Prostate gland (tissue), 2 donors: ENCODE measurements at regions not wholly inside any gene's neighbourhood (a gene's known extent, or its start where the extent isn't known, plus 50 kb on each side); places are given as distances from the start of the nearest gene placed in this dataset.

Source experiments
- DNase-seq: peaks from one replicate; pipeline ENCODE4 v3.0.0-alpha.2; 2019; ENCODE audit warnings: low spot score
- H3K27ac ChIP-seq, 2 donors: fragments of 200-600 bp; sonication (generic); 2 replicates each; pipeline ENCODE4 v1.5.1; 2017 to 2019
- H3K27me3 ChIP-seq: fragments of 200-600 bp; sonication (generic); replicated peaks from 2 replicates; pipeline ENCODE4 v1.5.1; 2019; ENCODE audit not compliant: insufficient read depth
- H3K36me3 ChIP-seq, 2 donors: fragments of 200-600 bp; sonication (generic); 1 replicate in 1 of 2; 2 replicates in 1 of 2; pipeline versions ENCODE4 v1.5.1 to v1.8.1; 2017 to 2019
- H3K4me1 ChIP-seq: fragments of 200-600 bp; sonication (generic); replicated peaks from 2 replicates; pipeline ENCODE4 v1.5.1; 2019
- H3K4me3 ChIP-seq, 2 donors: fragments of 200-600 bp; sonication (generic); 2 replicates each; pipeline ENCODE4 v1.5.1; 2017 to 2019
- H3K9me3 ChIP-seq: fragments of 200-600 bp; sonication (generic); 2 replicates; pipeline ENCODE4 v1.5.1; 2017
- POLR2A ChIP-seq: fragments of 450-650 bp; IDR thresholded peaks from one replicate; pipeline ENCODE4 v1.6.1; 2016; ENCODE audit warnings: antibody characterized with exemption, mild to moderate bottlenecking
- POLR2AphosphoS5 ChIP-seq: sonication (generic); formaldehyde crosslinking; IDR thresholded peaks from one replicate; pipeline ENCODE4 v1.6.1; 2017; ENCODE audit warnings: antibody characterized with exemption
- WGBS: methylation state at CpG from one replicate; pipeline ENCODE4 v1.1.5; 2018; 5-methylcytosine and 5-hydroxymethylcytosine counted together
- intact Hi-C: fragments of 100-400 bp; cut with DNase I; formaldehyde crosslinking; loops from one replicate; pipeline ENCODE4 v1.14.2; 2022
- TF ChIP-seq, protein P1 (sequence below), 4 experiments: fragments of 200-600 bp in 2 of 4; fragments of 450-650 bp in 2 of 4; sonication (generic) in 2 of 4; IDR thresholded peaks; 1 replicate in 3 of 4; 2 replicates in 1 of 4; pipeline ENCODE4 v1.5.1; 2016 to 2019; ENCODE audit warnings: antibody characterized with exemption in 4 of 4, mild to moderate bottlenecking in 2 of 4, moderate library complexity in 2 of 4

DNA sequence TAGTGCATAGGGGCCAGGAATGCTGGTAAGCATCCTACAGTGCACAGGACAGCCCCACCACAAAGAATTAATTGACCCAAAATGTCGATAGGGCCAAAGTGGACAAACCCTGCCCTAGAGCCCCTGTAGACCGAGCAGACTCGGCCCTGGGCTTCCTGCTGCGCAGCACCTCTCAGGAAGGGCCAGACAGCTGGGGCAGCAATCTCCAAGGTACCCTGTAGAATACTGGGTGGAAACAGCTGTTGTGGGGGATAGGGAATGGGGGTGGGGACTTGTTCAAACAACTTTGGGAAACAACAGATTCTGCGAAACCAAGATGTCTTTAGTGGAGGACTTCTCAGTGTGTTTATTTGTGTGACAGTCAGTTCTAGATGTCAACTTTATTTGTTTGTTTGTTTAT, 67.1 kb downstream of the MRPL46 start:
- intact Hi-C loops, result no loop called here
- no peak overlapping the region for H3K4me3 ChIP-seq
- DNase-seq, result no peak
- no peaks in the 10 kb centered on the region for H3K27me3 ChIP-seq
- TF ChIP-seq, protein P1, sequence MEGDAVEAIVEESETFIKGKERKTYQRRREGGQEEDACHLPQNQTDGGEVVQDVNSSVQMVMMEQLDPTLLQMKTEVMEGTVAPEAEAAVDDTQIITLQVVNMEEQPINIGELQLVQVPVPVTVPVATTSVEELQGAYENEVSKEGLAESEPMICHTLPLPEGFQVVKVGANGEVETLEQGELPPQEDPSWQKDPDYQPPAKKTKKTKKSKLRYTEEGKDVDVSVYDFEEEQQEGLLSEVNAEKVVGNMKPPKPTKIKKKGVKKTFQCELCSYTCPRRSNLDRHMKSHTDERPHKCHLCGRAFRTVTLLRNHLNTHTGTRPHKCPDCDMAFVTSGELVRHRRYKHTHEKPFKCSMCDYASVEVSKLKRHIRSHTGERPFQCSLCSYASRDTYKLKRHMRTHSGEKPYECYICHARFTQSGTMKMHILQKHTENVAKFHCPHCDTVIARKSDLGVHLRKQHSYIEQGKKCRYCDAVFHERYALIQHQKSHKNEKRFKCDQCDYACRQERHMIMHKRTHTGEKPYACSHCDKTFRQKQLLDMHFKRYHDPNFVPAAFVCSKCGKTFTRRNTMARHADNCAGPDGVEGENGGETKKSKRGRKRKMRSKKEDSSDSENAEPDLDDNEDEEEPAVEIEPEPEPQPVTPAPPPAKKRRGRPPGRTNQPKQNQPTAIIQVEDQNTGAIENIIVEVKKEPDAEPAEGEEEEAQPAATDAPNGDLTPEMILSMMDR (IDR thresholded peaks at IDR 0.05), result no peak
- peaks cover 6% of the 10 kb centered on the region for H3K4me1 ChIP-seq
- WGBS, result 83% methylated on average over 5 of the region's 5 CpGs
- no peak overlapping the region for H3K27ac ChIP-seq
- H3K9me3 ChIP-seq, result no peaks in the 10 kb centered on the region
- no peaks in the 10 kb centered on the region for H3K36me3 ChIP-seq

DNA sequence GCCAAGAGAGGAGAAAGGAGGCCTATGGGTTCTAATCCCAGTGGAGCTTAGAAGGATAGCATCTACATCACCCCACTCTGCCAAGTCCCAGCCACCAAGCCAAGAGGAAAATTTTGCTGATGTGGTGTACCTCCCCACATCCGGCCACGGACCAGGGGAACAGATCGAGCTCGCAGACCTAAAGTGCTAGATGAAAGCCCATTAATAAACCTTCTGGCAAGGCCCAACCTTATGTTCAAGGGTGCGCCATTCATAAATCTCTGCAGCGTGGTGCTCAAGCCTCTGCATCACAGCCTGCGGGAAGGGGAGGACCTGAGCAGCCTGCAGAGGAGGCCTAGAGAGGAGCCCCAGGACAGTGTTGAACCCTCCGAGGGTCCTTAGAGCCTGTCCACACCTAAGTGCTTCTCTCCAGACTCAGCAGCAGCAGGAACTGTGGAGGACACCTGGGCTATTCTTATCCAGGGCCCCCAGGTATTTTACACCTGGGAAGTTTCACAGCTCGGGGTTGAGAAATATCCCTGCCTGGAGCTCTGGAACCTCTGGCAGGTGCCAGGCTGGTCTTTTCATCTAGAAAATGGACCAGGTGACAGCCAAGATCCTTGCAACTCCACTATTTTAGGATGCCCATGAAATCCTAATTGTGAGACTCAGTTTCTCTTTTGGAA, 68.0 kb downstream of the MRPL46 start:
- Histone ChIP-seq H3K9me3 (no peaks in the 10 kb centered on the region), H3K36me3 (no peaks in the 10 kb centered on the region), H3K27me3 (no peaks in the 10 kb centered on the region), H3K4me1 (peaks cover 6% of the 10 kb centered on the region), H3K4me3 (no peak overlapping the region), H3K27ac (no peak overlapping the region)
- 86% methylated on average over 9 of the region's 9 CpGs for WGBS
- DNase-seq, result no peak
- TF ChIP-seq POLR2A (no peak), POLR2AphosphoS5 (no peak)
- TF ChIP-seq, protein P1 (IDR thresholded peaks at IDR 0.05), result no peak
- intact Hi-C loops, result no loop called here

DNA sequence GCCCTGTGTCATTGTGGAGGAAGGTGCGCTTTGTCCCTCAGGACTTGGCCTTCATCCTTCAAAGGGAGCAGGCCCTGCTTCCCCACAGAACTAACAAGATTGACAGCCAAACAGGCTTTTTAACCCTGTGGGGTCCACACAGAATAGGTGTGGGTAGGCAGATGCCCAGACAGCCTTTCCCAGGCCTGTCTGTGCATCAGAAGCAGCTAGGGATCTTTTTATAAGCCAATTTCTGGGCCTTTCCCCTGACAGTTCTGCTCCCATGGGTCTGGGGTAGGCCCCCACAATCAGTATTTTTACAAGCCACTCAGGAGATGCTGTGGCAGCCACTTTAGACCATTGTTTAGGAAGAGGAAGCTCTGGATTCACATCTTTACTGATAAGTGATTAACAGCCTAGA, 69.2 kb downstream of the MRPL46 start:
- TF ChIP-seq POLR2A, result no peak
- TF ChIP-seq, protein P1 (IDR thresholded peaks at IDR 0.05), result no peak
- TF ChIP-seq POLR2AphosphoS5, result no peak
- no peak for DNase-seq

DNA sequence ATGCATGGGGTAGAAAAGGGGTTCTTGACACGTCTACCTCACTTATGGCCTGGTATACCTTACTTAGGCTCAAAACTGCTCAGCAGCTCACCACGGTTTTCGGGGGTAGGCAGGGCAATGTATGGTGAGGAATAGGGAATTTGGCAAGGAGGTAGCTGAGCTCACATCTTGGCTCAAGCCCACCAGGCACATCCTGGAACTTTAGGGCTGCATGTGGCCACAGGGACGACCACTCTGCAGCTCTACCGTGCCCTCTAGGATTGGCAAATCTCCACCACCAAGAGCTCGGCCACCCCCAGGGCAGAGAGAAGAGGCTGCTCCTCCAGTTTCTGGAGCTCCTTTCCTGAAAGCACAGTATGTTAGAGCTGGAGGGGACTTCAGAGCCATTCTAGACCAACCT, 69.7 kb downstream of the MRPL46 start:
- WGBS, result 80% methylated on average over 6 of the region's 6 CpGs
- H3K27me3 ChIP-seq, result no peaks in the 10 kb centered on the region
- peaks cover 6% of the 10 kb centered on the region for H3K4me1 ChIP-seq
- TF ChIP-seq POLR2AphosphoS5, result no peak
- no peak for TF ChIP-seq POLR2A
- TF ChIP-seq, protein P1 (IDR thresholded peaks at IDR 0.05), result no peak
- H3K4me3 ChIP-seq, result no peak overlapping the region
- no peak overlapping the region for H3K27ac ChIP-seq
- no peak for DNase-seq
- intact Hi-C loops, result no loop called here
- H3K36me3 ChIP-seq, result no peaks in the 10 kb centered on the region
- no peaks in the 10 kb centered on the region for H3K9me3 ChIP-seq

More for the DNA sequence above, 69.2 kb downstream of the MRPL46 start:
- no peak overlapping the region for H3K4me3 ChIP-seq
- intact Hi-C loops, result no loop called here
- peaks cover 6% of the 10 kb centered on the region for H3K4me1 ChIP-seq
- H3K27me3 ChIP-seq, result no peaks in the 10 kb centered on the region
- WGBS, result 75% methylated on average over 1 of the region's 1 CpG
- H3K27ac ChIP-seq, result no peak overlapping the region
- H3K9me3 ChIP-seq, result no peaks in the 10 kb centered on the region
- H3K36me3 ChIP-seq, result no peaks in the 10 kb centered on the region
